NCI-H345 treated with DMSO at 0.1 percent for 48 hours (cell line): ENCODE measurements at regions not wholly inside any gene's neighbourhood (a gene's known extent, or its start where the extent isn't known, plus 50 kb on each side); places are given as distances from the start of the nearest gene placed in this dataset.
"Not testable (repeated sequence)": the region's sequence is repeated elsewhere in the genome, so short reads cannot be mapped to it uniquely, and the experiment has no call there.

Experiments used
- DNase-seq: peaks from one replicate; lab custom pipeline; 2025; ENCODE audit not compliant: unreplicated experiment; lab: John Stamatoyannopoulos, UW

DNA sequence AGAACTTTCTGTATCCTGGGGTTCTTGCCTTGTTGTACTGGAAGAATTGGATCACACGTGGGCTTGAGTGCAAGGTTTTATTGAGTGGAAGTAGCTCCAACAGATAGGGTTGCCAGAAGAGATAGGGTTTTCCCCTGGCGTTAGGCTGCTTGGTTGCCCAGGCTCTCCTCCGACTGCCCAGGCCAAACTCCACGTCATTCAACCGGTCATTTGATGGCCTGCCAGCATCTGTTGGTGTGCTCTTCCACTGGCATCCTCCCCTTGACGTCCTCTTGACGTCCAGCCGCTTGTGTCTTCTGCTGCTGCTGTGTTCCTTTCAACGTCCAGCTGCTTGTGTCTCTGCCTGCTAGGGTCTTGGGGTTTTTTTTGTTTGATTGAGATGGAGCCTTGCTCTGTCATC is 111.2 kb upstream of the XIST start:
- DNase-seq, result no peak

DNA sequence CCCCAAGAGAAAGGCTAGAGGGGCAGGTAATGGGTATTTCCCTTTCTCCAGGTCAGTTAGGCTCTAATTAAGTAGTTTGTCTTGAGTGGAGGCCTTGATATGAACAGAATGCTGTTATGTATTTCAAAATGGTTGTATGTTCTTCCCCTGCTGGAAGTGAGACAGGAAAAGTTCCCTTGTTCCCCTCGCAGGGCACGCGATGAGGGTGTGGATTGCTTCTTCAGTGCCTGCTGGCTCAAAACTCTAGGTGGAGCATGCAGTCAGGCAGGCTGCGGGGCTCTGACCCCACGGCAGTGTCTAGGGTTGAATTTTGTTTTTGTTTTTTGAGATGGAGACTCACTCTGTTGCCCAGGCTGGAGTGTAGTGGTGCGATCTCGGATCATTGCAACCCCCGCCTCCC is 110.4 kb upstream of the XIST start:
- no peak for DNase-seq

DNA sequence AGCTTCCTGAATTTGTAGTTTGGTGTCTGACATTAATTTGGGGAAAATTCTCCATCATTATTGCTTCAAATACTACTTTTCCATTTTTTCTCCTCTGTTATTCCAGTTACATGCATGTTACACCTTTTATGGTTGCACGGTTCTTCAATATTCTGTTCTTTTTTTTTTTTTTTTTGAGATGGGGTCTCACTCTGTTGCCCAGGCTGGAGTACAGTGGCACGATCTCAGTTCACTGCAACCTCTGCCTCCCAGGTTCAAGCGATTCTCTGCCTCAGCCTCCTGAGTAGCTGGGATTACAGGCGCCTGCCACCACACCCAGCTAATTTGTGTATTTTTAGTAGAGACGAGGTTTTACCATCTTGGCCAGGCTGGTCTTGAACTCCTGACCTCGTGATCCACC is 109.4 kb upstream of the XIST start:
- DNase-seq, result not testable (repeated sequence)

DNA sequence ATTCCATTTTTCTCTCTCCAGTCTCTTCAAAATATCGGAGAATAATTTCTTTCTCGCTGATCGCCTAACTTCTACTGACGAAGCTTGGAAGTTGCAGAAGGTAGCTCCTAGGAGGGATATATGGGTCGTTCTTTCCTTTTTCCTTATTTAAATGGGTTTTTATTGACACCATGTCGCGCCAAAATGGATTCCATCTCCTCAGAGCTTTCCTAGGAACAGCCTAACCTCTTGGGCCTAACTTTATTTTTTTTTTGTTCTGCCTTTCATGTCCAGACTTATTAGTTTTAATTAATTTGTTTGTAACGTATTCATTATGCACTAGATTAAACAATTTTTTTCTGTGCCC is 92.0 kb upstream of the XIST start:
- no peak for DNase-seq

DNA sequence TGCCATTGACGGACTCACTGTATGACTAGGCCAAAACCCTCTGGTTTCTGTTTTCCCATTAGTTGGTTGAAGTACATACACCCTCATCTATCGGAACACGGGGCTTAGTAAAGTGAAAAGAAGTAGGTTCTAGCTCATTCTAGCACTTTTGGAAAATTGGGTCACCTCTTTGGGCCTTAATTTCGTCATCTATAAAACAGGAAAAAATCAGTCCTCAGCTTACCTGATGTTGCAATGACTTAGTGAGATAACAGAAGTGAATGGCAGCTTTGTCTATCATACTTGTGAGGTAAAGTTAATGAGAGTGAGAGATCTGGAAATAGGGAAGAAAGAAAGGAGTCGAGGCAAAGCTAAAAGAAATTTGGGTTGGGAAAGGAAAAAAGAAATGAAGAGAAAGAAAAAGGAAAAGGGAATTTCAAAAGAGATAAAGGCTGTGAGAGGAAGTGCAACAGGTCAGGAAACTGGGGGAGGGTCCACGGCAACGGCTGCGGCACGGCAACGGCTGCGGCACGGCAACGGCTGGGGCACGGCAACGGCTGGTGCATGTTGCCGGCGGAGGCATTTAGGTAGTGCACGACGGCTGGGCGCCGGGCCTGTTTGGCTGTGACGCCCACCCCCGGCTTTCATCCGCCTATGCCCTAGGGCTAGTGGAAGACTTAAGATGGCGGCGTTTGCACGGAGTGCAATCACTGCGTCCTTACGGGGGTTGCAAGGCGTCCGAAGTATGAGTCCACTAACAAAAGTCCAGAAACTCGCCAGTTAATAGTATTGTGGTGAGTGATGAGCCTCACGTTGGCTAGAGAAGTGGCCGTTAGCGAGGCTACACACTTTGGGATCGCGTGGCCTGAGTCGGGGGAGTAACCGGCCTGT is 91.4 kb upstream of the XIST start:
- DNase-seq, result peak; percentile 65

DNA sequence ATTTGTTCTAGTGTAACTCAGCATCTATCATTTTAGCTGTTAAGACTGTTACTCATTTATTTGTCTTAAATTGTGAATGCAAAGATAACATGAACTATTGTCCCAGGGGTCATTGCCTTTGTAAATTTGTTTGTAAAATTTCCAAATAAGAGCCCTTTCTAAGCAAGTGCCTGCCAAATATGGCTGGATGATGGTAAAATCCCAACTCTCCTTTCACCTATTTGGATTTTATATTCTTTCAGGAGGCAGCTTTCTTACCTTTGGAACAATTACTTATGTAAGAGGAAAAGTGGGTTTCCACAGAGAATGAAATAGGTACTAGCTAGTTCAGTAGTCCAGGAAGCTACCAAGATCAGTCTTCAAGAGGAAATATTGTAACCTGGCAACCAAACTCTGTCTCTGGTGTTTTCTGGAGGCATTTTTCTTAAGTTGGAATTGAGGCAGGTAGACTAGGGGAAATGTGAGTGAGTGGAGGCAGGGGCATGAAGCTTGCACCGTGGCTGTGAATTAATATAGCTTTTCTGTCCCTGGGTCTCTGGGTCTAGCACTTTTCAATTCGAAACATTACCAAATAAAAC is 88.5 kb upstream of the XIST start:
- DNase-seq, result no peak

DNA sequence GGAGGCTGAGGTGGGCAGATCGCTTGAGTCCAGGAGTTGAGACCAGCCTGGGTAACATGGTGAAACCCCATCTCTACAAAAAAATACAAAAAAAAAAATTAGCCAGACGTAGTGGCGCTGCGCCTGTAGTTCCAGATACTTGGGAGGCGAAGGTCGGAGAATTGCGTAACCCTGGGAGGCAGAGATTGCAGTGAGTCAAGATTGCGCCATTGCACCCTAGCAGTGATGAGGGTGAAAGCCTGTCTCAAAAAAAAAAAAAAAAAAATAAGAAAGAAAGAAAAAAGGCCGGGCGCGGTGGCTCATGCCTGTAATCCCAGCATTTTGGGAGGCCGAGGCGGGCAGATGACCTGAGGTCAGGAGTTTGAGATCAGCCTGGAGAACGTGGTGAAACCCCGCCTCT is 85.3 kb upstream of the XIST start:
- DNase-seq, result not testable (repeated sequence)

DNA sequence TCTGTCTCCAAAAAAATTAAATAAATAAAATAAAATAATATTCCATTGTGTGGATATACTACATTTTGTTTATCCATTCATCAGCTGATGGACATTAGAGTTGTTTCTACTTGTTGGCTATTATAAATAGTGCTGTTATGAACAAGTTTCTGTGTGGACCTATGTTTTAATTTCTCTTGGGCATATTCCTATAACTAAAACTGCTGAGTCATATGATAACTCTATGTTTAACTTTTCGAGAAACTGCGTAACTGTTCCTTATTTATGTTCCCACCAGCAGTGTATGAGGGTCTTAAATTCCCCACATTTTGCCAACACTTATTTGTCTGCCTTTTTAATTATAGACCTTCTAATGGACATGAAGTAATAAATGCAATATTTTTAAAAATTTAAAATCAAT is 80.0 kb upstream of the XIST start:
- DNase-seq, result no peak

DNA sequence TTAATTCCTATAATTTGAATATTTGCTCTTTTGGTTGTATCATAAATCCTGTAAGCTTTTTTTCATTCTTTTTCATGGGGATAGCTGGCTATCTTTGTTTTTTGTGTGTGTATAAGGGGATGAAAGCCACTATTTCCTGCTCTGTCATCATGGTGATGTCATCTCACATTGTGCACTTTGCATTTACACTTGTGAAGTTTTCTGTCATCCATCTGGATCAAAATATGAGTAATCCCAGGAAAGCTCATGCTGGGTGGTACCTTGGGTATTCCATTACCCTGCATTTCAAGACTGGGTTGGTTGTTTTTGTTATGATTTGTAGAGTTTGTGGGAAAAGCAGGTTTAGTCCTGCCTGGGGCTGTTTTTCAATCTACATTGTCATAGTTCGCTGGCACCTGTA is 77.8 kb upstream of the XIST start:
- DNase-seq, result no peak

DNA sequence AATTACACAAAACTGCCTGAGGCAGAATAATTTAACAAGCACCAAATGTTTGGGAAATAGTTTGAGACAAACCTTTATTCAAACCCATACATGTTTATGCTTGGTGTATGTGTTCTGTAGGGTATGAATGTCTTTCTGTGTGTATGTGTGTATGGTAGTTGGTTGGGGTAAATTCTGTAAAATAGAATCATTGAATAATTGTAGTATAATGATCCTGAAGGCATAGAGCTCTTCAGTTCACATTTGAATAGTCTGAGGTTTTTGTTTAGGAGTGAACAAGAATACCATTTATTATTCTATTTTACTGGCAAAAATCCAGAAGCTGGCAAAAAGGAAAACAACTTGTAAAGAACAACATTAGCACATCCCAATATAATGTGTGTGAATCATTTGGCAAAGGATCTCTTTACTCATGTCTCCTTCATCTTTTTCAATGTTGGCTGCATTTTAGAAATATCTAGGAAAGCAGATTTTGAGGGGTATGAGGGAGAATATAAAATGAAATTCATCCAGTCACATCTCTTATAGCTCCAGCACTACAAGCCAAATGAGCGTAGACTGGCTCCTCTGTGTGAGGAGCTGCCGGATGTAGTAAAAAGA is 70.4 kb upstream of the XIST start:
- no peak for DNase-seq

DNA sequence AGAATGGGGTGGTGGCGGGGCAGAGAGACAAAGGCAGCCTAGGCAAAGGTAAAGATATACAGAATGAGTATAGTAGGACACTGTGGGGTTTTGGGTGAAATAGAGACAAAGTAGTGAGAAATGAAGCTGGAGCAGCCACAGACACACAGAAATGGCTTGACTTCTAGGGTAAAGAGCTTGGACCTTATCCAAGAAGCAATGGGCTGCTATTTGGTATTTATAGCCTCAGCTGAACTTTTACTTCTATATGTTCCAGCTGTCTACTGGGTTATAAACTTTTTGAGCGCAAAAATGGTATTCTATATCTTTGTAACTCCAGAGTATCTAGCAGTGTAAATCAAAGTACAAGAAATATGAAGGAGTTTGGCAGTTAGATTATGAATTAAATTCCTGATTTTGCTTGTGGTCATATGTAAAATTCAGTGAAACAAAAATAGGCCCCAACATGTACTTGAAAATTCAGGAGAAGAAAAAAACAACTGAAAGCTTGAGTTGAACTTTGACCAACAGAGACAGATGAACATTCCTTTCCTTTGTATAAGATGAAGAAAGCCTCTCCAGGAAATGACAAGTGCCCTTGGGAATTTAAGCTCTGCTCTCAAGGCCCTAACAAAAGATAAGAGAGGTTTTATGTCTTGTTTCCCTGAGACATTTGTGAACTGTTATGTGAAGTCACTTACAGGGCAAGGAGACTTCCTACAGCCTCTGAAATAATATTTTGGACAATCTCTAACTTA is 64.6 kb upstream of the XIST start:
- no peak for DNase-seq

DNA sequence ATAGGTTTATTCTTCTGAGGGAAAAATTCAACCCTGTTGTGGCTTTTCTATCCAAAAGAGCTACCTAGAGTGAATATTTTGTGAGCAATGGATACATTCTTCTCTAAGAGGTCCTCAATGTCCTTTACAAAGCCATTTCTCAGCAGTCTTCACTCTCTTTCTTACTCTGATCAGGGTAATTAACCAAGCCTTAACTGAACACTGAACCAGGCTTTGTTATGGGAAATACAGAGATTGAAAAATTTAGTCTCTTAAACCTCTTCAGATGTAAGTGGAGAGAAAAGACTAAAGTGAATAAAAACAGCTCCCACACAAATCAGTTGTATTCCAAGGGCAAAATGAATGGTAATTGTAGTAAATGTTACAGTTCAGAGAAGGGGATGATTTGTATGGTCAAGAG is 64.0 kb upstream of the XIST start:
- no peak for DNase-seq

DNA sequence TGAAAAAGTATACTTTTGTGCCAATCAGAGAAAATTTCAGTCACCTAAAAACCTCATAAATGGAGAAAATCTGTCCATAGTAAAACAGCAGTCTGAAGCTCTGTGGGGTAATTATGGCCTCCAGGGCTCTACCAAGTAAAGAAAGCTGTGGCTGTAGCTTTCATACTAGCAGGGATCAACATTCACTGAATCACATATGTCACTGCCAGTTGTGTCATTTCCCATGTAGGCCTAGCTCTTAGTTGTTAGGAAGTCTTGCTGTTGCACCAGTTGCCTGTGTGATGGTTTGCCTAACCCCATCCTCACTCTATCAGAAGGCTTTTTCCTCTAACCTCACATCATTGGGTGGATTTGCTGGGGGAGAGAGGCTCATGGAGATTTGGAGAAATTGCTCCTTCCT is 62.3 kb upstream of the XIST start:
- DNase-seq, result not testable (repeated sequence)

DNA sequence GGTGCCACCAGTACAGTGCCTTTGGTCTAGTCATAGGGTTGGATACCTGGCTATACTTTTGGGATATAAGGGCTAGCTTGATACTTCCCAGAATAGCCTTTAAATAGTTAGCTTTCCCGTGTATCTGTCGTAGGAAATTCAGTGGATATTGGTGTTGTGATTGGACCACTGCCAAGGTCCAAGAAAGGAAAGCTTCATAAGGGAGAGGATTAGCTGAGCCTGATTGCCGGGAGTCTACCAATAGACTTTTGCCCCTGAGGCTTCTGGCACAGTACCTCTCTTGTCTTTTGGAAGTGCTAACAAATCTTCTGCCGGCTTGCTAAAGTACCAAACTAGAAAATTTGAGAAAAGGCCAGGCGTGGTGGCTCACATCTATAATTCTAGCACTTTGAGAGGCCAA is 61.1 kb upstream of the XIST start:
- DNase-seq, result no peak

DNA sequence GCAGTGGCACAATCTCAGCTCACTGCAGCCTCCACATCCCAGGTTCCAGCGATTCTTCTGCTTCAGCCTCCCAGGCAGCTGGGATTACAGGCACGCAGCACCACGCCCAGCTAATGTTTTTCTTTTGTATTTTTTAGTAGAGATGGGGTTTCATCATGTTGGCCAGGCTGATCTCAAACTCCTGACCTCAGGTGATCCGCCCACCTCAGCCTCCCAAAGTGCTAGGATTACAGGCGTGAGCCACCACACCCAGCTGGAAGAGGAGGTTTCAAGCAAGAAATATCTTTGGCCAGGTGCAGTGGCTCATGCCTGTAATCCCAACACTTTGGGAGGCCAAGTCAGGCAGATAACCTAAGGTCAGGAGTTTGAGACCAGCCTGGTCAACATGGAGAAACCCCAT is 59.4 kb upstream of the XIST start:
- DNase-seq, result not testable (repeated sequence)

DNA sequence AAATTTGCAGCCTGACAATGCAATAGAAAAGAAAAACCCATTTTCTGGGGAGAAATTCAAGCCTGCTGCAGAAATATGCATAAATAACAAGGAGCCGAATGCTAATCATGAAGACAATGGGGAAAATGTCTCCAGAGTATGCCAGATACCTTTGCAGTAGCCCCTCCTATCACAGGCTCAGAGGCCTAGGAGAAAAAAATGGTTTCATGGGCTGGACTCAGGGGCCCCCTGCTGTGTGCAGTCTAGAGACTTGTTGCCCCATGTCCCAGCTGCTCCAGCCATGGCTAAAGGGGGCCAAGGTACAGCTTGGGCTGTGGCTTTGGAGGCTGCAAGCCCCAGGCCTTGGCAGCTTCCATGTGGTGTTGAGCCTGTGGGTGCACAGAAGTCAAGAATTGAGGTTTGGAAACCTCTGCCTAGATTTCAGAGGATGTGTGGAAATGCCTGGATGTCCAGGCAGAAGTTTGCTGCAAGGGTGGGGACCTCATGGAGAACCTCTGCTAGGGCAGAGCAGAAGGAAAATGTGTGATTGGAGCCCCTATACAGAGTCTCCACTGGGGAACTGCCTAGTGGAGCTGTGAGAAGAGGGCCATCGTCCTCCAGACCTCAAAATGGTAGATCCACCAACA is 53.3 kb upstream of the XIST start:
- not testable (repeated sequence) for DNase-seq

DNA sequence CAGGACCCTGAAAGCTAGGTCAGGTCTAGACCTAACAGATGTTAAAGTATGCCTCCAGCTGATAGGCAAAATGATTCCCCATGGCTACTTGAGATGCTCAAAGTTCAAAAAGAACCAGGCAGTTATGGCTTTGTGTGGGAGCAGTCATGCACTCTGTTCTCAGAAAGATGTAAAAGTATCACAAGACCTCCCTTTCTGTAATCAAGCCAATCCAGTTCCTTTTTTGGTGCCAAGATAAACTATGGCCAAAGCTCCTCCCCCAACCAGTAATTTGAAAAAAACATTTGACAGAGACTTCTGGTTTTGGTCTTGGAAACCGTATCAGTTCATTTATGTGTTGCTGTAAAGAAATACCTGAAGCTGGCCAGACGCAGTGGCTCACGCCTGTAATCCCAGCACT is 51.4 kb upstream of the XIST start:
- DNase-seq, result no peak
